Upper lobe of left lung (tissue), 6 donors: ENCODE measurements at regions not wholly inside any gene's neighbourhood (a gene's known extent, or its start where the extent isn't known, plus 50 kb on each side); places are given as distances from the start of the nearest gene placed in this dataset.

Source experiments
- ATAC-seq, 2 donors: fragments of 200-7000 bp; cut with Tn5 transposase; one replicate each; pipeline ENCODE4 v1.9.1; 2022; ENCODE audit warnings: mild to moderate bottlenecking in 2 of 2, moderate library complexity in 2 of 2; ENCODE audit not compliant: low FRiP score in 2 of 2
- DNase-seq, 2 donors: peaks; one replicate each; pipeline ENCODE4 v3.0.0-alpha.2; 2019 to 2020
- H3K27ac ChIP-seq, 4 donors: fragments of 200-600 bp; sonication (generic); one replicate each; pipeline ENCODE4 v1.5.1; 2016 to 2019
- H3K27me3 ChIP-seq, 4 donors: fragments of 200-600 bp; sonication (generic); one replicate each; pipeline ENCODE4 v1.5.1; 2017 to 2019
- H3K36me3 ChIP-seq, 4 donors: fragments of 200-600 bp; sonication (generic); one replicate each; pipeline ENCODE4 v1.5.1; 2016 to 2019
- H3K4me1 ChIP-seq, 4 donors: fragments of 200-600 bp; sonication (generic); one replicate each; pipeline ENCODE4 v1.5.1; 2018 to 2019
- H3K4me3 ChIP-seq, 4 donors: fragments of 200-600 bp; sonication (generic); one replicate each; pipeline ENCODE4 v1.5.1; 2017 to 2019; ENCODE audit warnings: mild to moderate bottlenecking in 2 of 4, moderate library complexity in 1 of 4
- H3K9me3 ChIP-seq, 4 donors: fragments of 200-600 bp; sonication (generic); one replicate each; pipeline ENCODE4 v1.5.1; 2018 to 2019
- CTCF ChIP-seq, 6 experiments: fragments of 450-650 bp in 4 of 6; fragments of 200-600 bp in 2 of 6; sonication (generic) in 2 of 6; IDR thresholded peaks; one replicate each; pipeline ENCODE4 v1.5.1; 2016 to 2019; ENCODE audit warnings: antibody characterized with exemption in 6 of 6
- EP300 ChIP-seq, 4 donors: sonication (generic); formaldehyde crosslinking; IDR thresholded peaks; one replicate each; pipeline ENCODE4 v1.5.1; 2017; ENCODE audit warnings: antibody characterized with exemption in 4 of 4, control low read depth in 2 of 4
- POLR2A ChIP-seq, 4 donors: fragments of 450-650 bp; IDR thresholded peaks; one replicate each; pipeline ENCODE4 v1.5.1; 2016 to 2017; ENCODE audit warnings: antibody characterized with exemption in 4 of 4, mild to moderate bottlenecking in 2 of 4
- POLR2AphosphoS5 ChIP-seq, 2 donors: sonication (generic); formaldehyde crosslinking; IDR thresholded peaks; one replicate each; pipeline ENCODE4 v1.5.1; 2017; ENCODE audit warnings: antibody characterized with exemption in 2 of 2
- WGBS, 2 donors: methylation state at CpG; one replicate each; pipeline ENCODE4 v1.1.5; 2017 to 2018; 5-methylcytosine and 5-hydroxymethylcytosine counted together
- donor health status: DM: no; HTN: no; CAD: no; lungs with moderate emphysema.
- donor health status: DM: no; HTN: yes; CAD: no; lungs with severe emphysema.

DNA sequence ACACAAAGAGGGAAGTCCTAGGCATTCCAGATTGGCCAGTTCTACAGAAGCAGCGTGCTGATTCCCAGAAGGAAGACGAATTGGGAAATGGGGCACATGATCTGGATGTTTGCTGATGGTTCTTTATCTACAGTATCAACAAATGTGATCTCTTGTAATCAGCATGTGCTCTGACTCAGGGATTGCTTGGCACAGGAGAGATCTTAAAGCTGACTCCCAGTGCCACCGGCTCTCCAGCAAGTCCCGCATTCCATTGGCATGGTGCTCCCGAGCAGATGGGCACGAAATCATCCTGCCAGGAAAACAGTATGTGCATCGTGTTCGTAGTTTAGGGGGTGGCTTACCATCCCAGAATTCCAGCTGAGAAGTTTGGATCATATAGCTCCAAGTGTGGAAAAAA, 259.9 kb upstream of the NR2F2 start:
- Histone ChIP-seq H3K36me3 (no peaks in the 10 kb centered on the region), H3K27me3 (no peaks in the 10 kb centered on the region), H3K4me1 (no peaks in the 10 kb centered on the region), H3K4me3 (no peak overlapping the region), H3K9me3 (no peaks in the 10 kb centered on the region), H3K27ac (no peak overlapping the region)
- ATAC-seq (no peak), DNase-seq (no peak)
- 86 to 87% methylated on average over 8 of the region's 8 CpGs for whole genome bisulfite sequencing, 2 donors
- TF ChIP-seq POLR2A (IDR thresholded peaks at IDR 0.05): no peak
- TF ChIP-seq EP300 (IDR thresholded peaks at IDR 0.05): no peak
- TF ChIP-seq POLR2AphosphoS5 (IDR thresholded peaks at IDR 0.05): no peak
- no peak for TF ChIP-seq CTCF (IDR thresholded peaks at IDR 0.05)

DNA sequence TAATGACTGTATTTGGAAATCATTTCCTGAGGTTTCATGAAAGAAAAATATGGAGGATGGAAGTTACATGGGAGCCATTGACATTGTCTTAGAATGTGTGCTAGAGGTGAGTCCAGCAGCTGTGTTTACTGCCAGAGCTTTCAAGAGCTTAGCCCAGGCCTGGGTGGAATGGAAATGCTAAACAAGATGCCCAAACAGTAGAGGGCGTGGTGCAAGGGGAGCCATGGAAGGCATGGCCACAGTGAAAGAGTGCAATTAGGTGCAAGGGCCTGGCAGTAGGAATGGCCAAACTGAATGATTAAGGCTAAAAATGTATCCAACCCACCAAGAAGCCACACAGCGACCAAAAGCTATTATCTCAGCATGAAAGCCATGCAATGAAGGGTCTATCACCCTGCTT, 257.7 kb upstream of the NR2F2 start:
- Histone ChIP-seq H3K27me3 (no peaks in the 10 kb centered on the region), H3K4me1 (no peaks in the 10 kb centered on the region), H3K27ac (no peak overlapping the region), H3K36me3 (no peaks in the 10 kb centered on the region), H3K9me3 (no peaks in the 10 kb centered on the region), H3K4me3 (no peak overlapping the region)
- no peak for ATAC-seq
- WGBS, 2 donors: 90 to 93% methylated on average over 2 of the region's 2 CpGs
- no peak for TF ChIP-seq POLR2AphosphoS5 (IDR thresholded peaks at IDR 0.05)
- DNase-seq: no peak

- no peaks in the 10 kb centered on the region for H3K9me3 ChIP-seq
- DNase-seq: no peak
- no peak overlapping the region for H3K27ac ChIP-seq
- H3K4me1 ChIP-seq: no peaks in the 10 kb centered on the region
- H3K27me3 ChIP-seq: no peaks in the 10 kb centered on the region
- H3K4me3 ChIP-seq: no peak overlapping the region
- TF ChIP-seq EP300 (IDR thresholded peaks at IDR 0.05) (no peak), CTCF (IDR thresholded peaks at IDR 0.05) (no peak), POLR2A (IDR thresholded peaks at IDR 0.05) (no peak), POLR2AphosphoS5 (IDR thresholded peaks at IDR 0.05) (no peak)
- no peaks in the 10 kb centered on the region for H3K36me3 ChIP-seq
- no peak for ATAC-seq
- WGBS, 2 donors: 87% methylated on average over 4 of the region's 4 CpGs
These were observed 256.6 kb upstream of the NR2F2 start for GRCh38 chr15:96073908-96074307.

GRCh38 chr15:96075895-96076294, 254.6 kb upstream of the NR2F2 start:
- Histone ChIP-seq H3K4me1 (no peaks in the 10 kb centered on the region), H3K4me3 (no peak overlapping the region), H3K9me3 (no peaks in the 10 kb centered on the region), H3K36me3 (no peaks in the 10 kb centered on the region), H3K27ac (no peak overlapping the region), H3K27me3 (no peaks in the 10 kb centered on the region)
- 83 to 90% methylated on average over 2 of the region's 2 CpGs for WGBS, 2 donors
- DNase-seq (no peak), ATAC-seq (no peak)
- no peak for TF ChIP-seq POLR2AphosphoS5 (IDR thresholded peaks at IDR 0.05)
- no peak for TF ChIP-seq CTCF (IDR thresholded peaks at IDR 0.05)

DNA sequence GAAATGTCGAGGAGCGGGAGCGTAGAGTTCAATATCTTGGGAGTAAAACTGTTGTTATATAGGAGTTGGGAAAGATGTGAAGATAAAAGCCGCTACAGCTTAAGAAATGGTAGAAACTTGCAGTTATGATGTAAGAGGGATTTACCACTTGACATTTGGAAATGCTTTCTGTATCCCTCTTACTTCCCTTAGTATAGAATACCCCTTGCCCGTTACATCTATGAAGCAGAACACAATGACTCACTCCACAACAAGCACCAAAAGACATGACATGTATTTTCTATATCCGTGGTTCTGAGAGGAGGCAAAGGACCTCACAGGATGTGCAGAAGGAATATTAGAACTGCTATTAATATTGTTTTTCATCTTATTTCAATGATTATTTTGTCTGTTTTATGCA, 254.2 kb upstream of the NR2F2 start:
- Histone ChIP-seq H3K9me3 (no peaks in the 10 kb centered on the region), H3K27ac (no peak overlapping the region), H3K27me3 (no peaks in the 10 kb centered on the region), H3K4me1 (no peaks in the 10 kb centered on the region), H3K36me3 (no peaks in the 10 kb centered on the region), H3K4me3 (no peak overlapping the region)
- TF ChIP-seq POLR2A (IDR thresholded peaks at IDR 0.05) (no peak), POLR2AphosphoS5 (IDR thresholded peaks at IDR 0.05) (no peak), CTCF (IDR thresholded peaks at IDR 0.05) (no peak), EP300 (IDR thresholded peaks at IDR 0.05) (no peak)
- ATAC-seq: no peak
- 85 to 94% methylated on average over 6 of the region's 6 CpGs for WGBS, 2 donors
- no peak for DNase-seq
